Inflammatory macrophage treated with lipopolysaccharide for 1 hour (primary cell): ENCODE measurements at regions not wholly inside any gene's neighbourhood (a gene's known extent, or its start where the extent isn't known, plus 50 kb on each side); places are given as distances from the start of the nearest gene placed in this dataset.

ENCODE experiments used
- DNase-seq, 2 donors: peaks; one replicate each; pipeline ENCODE4 v3.0.0-alpha.2; 2020 to 2022

GRCh38 chr5:164358531-164359259 is 853.3 kb downstream of the MAT2B start:
- peak in 1 of 2 donors; percentile 3 for DNase-seq

GRCh38 chr5:164359260-164360255 is 854.1 kb downstream of the MAT2B start:
- DNase-seq, result no peak

GRCh38 chr5:164360589-164360988 is 855.2 kb downstream of the MAT2B start:
- DNase-seq, result peak; percentile 38 to 42

- no peak for DNase-seq
Observed at GRCh38 chr5:164361986-164362385, 856.6 kb downstream of the MAT2B start.

- DNase-seq, result no peak
Observed at GRCh38 chr5:164362835-164363234, 857.4 kb downstream of the MAT2B start.

GRCh38 chr5:164364237-164365208 is 859.1 kb downstream of the MAT2B start:
- no peak for DNase-seq

- no peak for DNase-seq
Observed at GRCh38 chr5:164370841-164371240, 865.4 kb downstream of the MAT2B start.

- no peak for DNase-seq
Observed at GRCh38 chr5:164372892-164373291, 867.5 kb downstream of the MAT2B start.

- DNase-seq, result no peak
Observed at GRCh38 chr5:164373876-164374275, 868.5 kb downstream of the MAT2B start.

GRCh38 chr5:164375051-164375450 is 869.6 kb downstream of the MAT2B start:
- no peak for DNase-seq

- DNase-seq, result peak in 1 of 2 donors; percentile 50
Observed at GRCh38 chr5:164376843-164377242, 871.4 kb downstream of the MAT2B start.

- DNase-seq, result no peak
Observed at GRCh38 chr5:164377746-164378145, 872.3 kb downstream of the MAT2B start.

GRCh38 chr5:164383662-164384061 is 878.2 kb downstream of the MAT2B start:
- no peak for DNase-seq

- no peak for DNase-seq
Observed at GRCh38 chr5:164392531-164392930, 887.1 kb downstream of the MAT2B start.

GRCh38 chr5:164394686-164395194 is 889.3 kb downstream of the MAT2B start:
- no peak for DNase-seq

GRCh38 chr5:164412531-164412930 is 907.1 kb downstream of the MAT2B start:
- DNase-seq, result no peak

- no peak for DNase-seq
Observed at GRCh38 chr5:164420161-164420560, 914.7 kb downstream of the MAT2B start.

GRCh38 chr5:164422400-164422799 is 917.0 kb downstream of the MAT2B start:
- no peak for DNase-seq

- no peak for DNase-seq
Observed at GRCh38 chr5:164431634-164432304, 926.4 kb downstream of the MAT2B start.

GRCh38 chr5:164433106-164433870 is 927.9 kb downstream of the MAT2B start:
- DNase-seq, result no peak

- no peak for DNase-seq
Observed at GRCh38 chr5:164435576-164435975, 930.2 kb downstream of the MAT2B start.
